OCI-LY3 (cell line): ENCODE measurements at regions not wholly inside any gene's neighbourhood (a gene's known extent, or its start where the extent isn't known, plus 50 kb on each side); places are given as distances from the start of the nearest gene placed in this dataset.

Source experiments
- H2AFZ ChIP-seq: fragments of 200-600, 300-600 bp; shearing (Covaris generic); 2 replicates; pipeline ENCODE4 v1.6.0; 2014; ENCODE audit warnings: antibody characterized with exemption, low read depth, low read length
- H3K27ac ChIP-seq: fragments of 200-600, 300-600 bp; sonication (generic); 2 replicates; pipeline ENCODE4 v1.5.1; 2014; ENCODE audit warnings: mild to moderate bottlenecking, low read length, moderate library complexity, mixed read lengths
- H3K27me3 ChIP-seq: fragments of 200-600, 300-600 bp; sonication (generic); 2 replicates; pipeline ENCODE4 v1.6.1; 2014; ENCODE audit warnings: low read depth, low read length, mixed read lengths
- H3K36me3 ChIP-seq: fragments of 200-600, 300-600 bp; sonication (generic); replicated peaks from 2 replicates; pipeline ENCODE3; 2014; ENCODE audit warnings: low read depth, low read length, mixed read lengths
- H3K4me1 ChIP-seq: fragments of 300-600, 200-600 bp; sonication (generic); 2 replicates; pipeline ENCODE4 v1.6.1; 2014; ENCODE audit warnings: low read length, mixed read lengths
- H3K4me2 ChIP-seq: fragments of 200-600, 300-600 bp; sonication (generic); 2 replicates; pipeline ENCODE4 v1.6.1; 2014; ENCODE audit warnings: low read length, mixed read lengths
- H3K4me3 ChIP-seq: fragments of 300-600, 200-600 bp; sonication (generic); 2 replicates; pipeline ENCODE4 v1.5.1; 2014; ENCODE audit warnings: antibody characterized with exemption, mild to moderate bottlenecking, low read length, moderate library complexity
- H3K79me2 ChIP-seq: fragments of 300-600, 200-600 bp; shearing (Covaris generic); 2 replicates; pipeline ENCODE4 v1.6.1; 2014; ENCODE audit warnings: mild to moderate bottlenecking, low read length, mixed read lengths
- H3K9ac ChIP-seq: fragments of 300-600, 200-600 bp; shearing (Covaris generic); 2 replicates; pipeline ENCODE4 v1.6.0; 2014; ENCODE audit warnings: mild to moderate bottlenecking, low read length, moderate library complexity
- H3K9me3 ChIP-seq: fragments of 200-600, 300-600 bp; shearing (Covaris generic); 2 replicates; pipeline ENCODE4 v1.6.1; 2014; ENCODE audit warnings: low read length, mixed read lengths; ENCODE audit not compliant: insufficient read depth
- H4K20me1 ChIP-seq: fragments of 200-600, 300-600 bp; sonication (generic); 2 replicates; pipeline ENCODE4 v1.6.1; 2016; ENCODE audit warnings: low read length, mixed read lengths; ENCODE audit not compliant: insufficient read depth
- CTCF ChIP-seq: fragments of 200-600, 300-600 bp; sonication (generic); IDR thresholded peaks from 2 replicates; pipeline ENCODE4 v1.5.1; 2014; ENCODE audit warnings: antibody characterized with exemption, low read length, low read depth
- EZH2phosphoT487 ChIP-seq: fragments of 200-600 bp; shearing (Covaris generic); IDR thresholded peaks from 2 replicates; pipeline ENCODE4 v1.6.1; 2018; ENCODE audit warnings: antibody characterized with exemption, mixed run types, low read depth

DNA sequence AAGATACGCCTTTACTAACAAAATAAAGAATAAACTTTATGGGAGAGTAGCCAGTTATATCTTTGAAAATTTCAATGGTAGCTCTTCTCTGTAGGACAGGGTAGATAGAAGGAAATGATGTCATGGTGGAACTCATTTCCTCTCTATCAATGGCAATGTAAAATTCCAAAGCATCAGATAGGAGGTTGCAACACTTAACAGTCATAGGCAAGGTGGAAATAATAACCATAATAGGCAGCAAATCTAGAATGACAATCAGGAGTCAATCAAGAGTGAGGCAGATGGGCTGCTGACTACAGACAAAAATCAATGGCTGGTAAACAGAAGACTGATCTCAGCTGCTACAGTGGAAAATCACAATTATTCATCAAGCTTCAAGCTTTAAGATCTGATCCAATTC lies 53.9 kb upstream of the TET2 start:
- Histone ChIP-seq H3K9me3 (peaks cover 25% of the 10 kb centered on the region), H3K79me2 (no peaks in the 10 kb centered on the region), H2AFZ (no peak overlapping the region), H3K4me3 (no peak overlapping the region), H3K27ac (no peak overlapping the region), H3K4me2 (no peak overlapping the region), H3K27me3 (no peaks in the 10 kb centered on the region), H3K9ac (no peak overlapping the region), H4K20me1 (no peaks in the 10 kb centered on the region), H3K36me3 (no peaks in the 10 kb centered on the region), H3K4me1 (no peaks in the 10 kb centered on the region)
- TF ChIP-seq CTCF (no peak), EZH2phosphoT487 (no peak)

DNA sequence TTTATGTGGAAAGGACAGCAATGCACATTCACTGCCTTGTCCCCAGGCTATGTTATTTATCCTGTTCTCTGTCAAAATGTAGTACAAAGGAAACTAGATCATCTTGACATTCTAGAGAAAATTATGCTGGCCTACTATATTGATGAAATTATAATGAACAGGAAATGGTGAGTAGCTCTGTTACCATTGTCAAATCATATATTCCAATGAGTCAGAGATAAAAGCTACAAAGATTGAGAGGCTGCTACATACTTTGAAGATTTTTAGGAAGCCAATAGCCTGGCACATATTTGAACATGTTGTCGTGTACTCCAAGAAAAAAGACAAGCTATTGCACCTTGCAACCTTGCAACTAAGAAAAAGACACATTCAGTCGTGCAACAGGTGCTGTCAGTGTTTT lies 52.7 kb upstream of the TET2 start:
- no peak overlapping the region for H2AFZ ChIP-seq
- TF ChIP-seq EZH2phosphoT487 (no peak), CTCF (no peak)
- H3K79me2 ChIP-seq = no peaks in the 10 kb centered on the region
- no peaks in the 10 kb centered on the region for H4K20me1 ChIP-seq
- H3K9ac ChIP-seq = no peak overlapping the region
- H3K4me1 ChIP-seq = no peaks in the 10 kb centered on the region
- H3K4me2 ChIP-seq = no peak overlapping the region
- H3K9me3 ChIP-seq = peaks cover 32% of the 10 kb centered on the region
- H3K27ac ChIP-seq = no peak overlapping the region
- no peaks in the 10 kb centered on the region for H3K36me3 ChIP-seq
- no peaks in the 10 kb centered on the region for H3K27me3 ChIP-seq
- H3K4me3 ChIP-seq = no peak overlapping the region
